Endothelial cell of umbilical vein (primary cell): ENCODE measurements at regions not wholly inside any gene's neighbourhood (a gene's known extent, or its start where the extent isn't known, plus 50 kb on each side); places are given as distances from the start of the nearest gene placed in this dataset.

Experiments used
- BruUV-seq: library from RNA; stranded (reverse); fragments of 400-500 nt; replicated peaks from 2 replicates; lab custom pipeline; 2021; lab: Mats Ljungman, UMichigan
- CTCF ChIA-PET: fragments of 300-600, 350-600 bp; sonication (Branson Sonifier 250); formaldehyde crosslinking; loops from one replicate; lab custom pipeline; 2021; ENCODE audit warnings: antibody characterized with exemption, inconsistent platforms; lab: Charles Lee
- POLR2A ChIA-PET: fragments of 300-600, 350-600 bp; sonication (Branson Sonifier 250); formaldehyde crosslinking; loops from one replicate; lab custom pipeline; 2021; ENCODE audit warnings: antibody characterized with exemption, inconsistent platforms; lab: Charles Lee
- DNase-seq: peaks from one replicate; pipeline ENCODE4 v3.0.0-alpha.2; 2011; ENCODE audit warnings: low read depth, low spot score
- FAIRE-seq: peaks from 2 replicates; lab custom pipeline; 2011; peaks lifted over from hg19 to GRCh38; lab: Jason Lieb, UNC
- H2AFZ ChIP-seq: 2 replicates; pipeline ENCODE4 v1.6.0; 2012; ENCODE audit warnings: low read depth, low read length, control low read depth, inconsistent platforms
- H3K27ac ChIP-seq: 2 replicates; pipeline ENCODE4 v1.5.1; 2011; ENCODE audit warnings: low read depth, mild to moderate bottlenecking, control low read depth, low read length, moderate library complexity; ENCODE audit not compliant: insufficient read depth
- H3K27me3 ChIP-seq, 2 experiments: 2 replicates each; pipeline versions ENCODE4 v1.6.0 to v1.6.1; 2011; ENCODE audit warnings: low read length in 2 of 2, mixed read lengths in 1 of 2; ENCODE audit not compliant: control insufficient read depth in 2 of 2, insufficient read depth in 2 of 2
- H3K36me3 ChIP-seq, 2 experiments: 2 replicates in 1 of 2; 3 replicates in 1 of 2; pipeline ENCODE4 v1.5.1; 2011; ENCODE audit warnings: low read length in 2 of 2, mild to moderate bottlenecking in 1 of 2, moderate library complexity in 1 of 2; ENCODE audit not compliant: control insufficient read depth in 2 of 2, insufficient read depth in 2 of 2; ENCODE audit errors: extremely low read depth in 1 of 2
- H3K4me1 ChIP-seq: 3 replicates; pipeline ENCODE4 v1.5.1; 2011; ENCODE audit warnings: mild to moderate bottlenecking, low read length; ENCODE audit not compliant: control insufficient read depth, insufficient read depth; ENCODE audit errors: extremely low read depth
- H3K4me2 ChIP-seq: 2 replicates; pipeline ENCODE4 v1.6.1; 2011; ENCODE audit warnings: low read length, control low read depth, mixed read lengths; ENCODE audit not compliant: insufficient read depth
- H3K4me3 ChIP-seq, 3 experiments: fragments of 200-600 bp in 1 of 3; sonication (generic), shearing (Covaris generic) in 1 of 3; replicated peaks in 1 of 3; 2 replicates each; pipeline ENCODE4 v1.5.1; 2011 to 2016; ENCODE audit warnings: control low read depth in 3 of 3, low read length in 3 of 3, mild to moderate bottlenecking in 2 of 3, inconsistent platforms in 1 of 3, low read depth in 1 of 3, moderate library complexity in 1 of 3; ENCODE audit not compliant: insufficient read depth in 1 of 3
- H3K79me2 ChIP-seq: 2 replicates; pipeline ENCODE4 v1.6.0; 2012; ENCODE audit warnings: low read length, inconsistent platforms; ENCODE audit not compliant: control insufficient read depth, insufficient read depth
- H3K9ac ChIP-seq: replicated peaks from 2 replicates; pipeline ENCODE3; 2011; ENCODE audit warnings: low read length, control low read depth; ENCODE audit not compliant: insufficient read depth; ENCODE audit errors: extremely low read depth
- H3K9me1 ChIP-seq: replicated peaks from 3 replicates; pipeline ENCODE4 v1.6.0; 2011; ENCODE audit warnings: mild to moderate bottlenecking, low read length; ENCODE audit not compliant: control insufficient read depth, insufficient read depth; ENCODE audit errors: extremely low read depth
- H3K9me3 ChIP-seq: replicated peaks from 2 replicates; pipeline ENCODE4 v1.5.1; 2012; ENCODE audit warnings: low read length, inconsistent platforms; ENCODE audit not compliant: control insufficient read depth, insufficient read depth
- H4K20me1 ChIP-seq: replicated peaks from 2 replicates; pipeline ENCODE3; 2011; ENCODE audit warnings: mild to moderate bottlenecking, low read length; ENCODE audit not compliant: control insufficient read depth, insufficient read depth; ENCODE audit errors: extremely low read depth
- CTCF ChIP-seq, 2 donors: IDR thresholded peaks; 1 replicate in 1 of 2; 2 replicates in 1 of 2; pipeline ENCODE4 v1.5.1; 2011; ENCODE audit warnings: low read length in 2 of 2, mild to moderate bottlenecking in 2 of 2, moderate library complexity in 2 of 2, control low read depth in 1 of 2, inconsistent platforms in 1 of 2, low read depth in 1 of 2; ENCODE audit not compliant: insufficient read depth in 1 of 2; ENCODE audit errors: extremely low read depth in 1 of 2
- EZH2 ChIP-seq: IDR thresholded peaks from 2 replicates; pipeline ENCODE4 v1.6.1; 2012; ENCODE audit warnings: borderline replicate concordance, low read depth, mild to moderate bottlenecking, moderate library complexity, low read length, inconsistent platforms; ENCODE audit not compliant: severe bottlenecking
- FOS ChIP-seq: IDR thresholded peaks from 2 replicates; pipeline ENCODE4 v1.6.1; 2011; ENCODE audit warnings: mild to moderate bottlenecking, low read length, moderate library complexity, borderline replicate concordance; ENCODE audit not compliant: insufficient read depth
- GATA2 ChIP-seq: IDR thresholded peaks from 2 replicates; pipeline ENCODE4 v1.7.0; 2011; ENCODE audit warnings: low read depth, mild to moderate bottlenecking, moderate library complexity, mixed read lengths, low read length; ENCODE audit not compliant: insufficient read length, insufficient read depth
- JUN ChIP-seq: IDR thresholded peaks from 2 replicates; pipeline ENCODE4 v1.6.1; 2011; ENCODE audit warnings: borderline replicate concordance, low read depth; ENCODE audit not compliant: insufficient read length, insufficient read depth
- MYC ChIP-seq: IDR thresholded peaks from one replicate; pipeline ENCODE4 v1.6.1; 2011; ENCODE audit warnings: mild to moderate bottlenecking, low read depth, low read length
- POLR2A ChIP-seq: IDR thresholded peaks from 2 replicates; pipeline ENCODE4 v1.6.1; 2012; ENCODE audit warnings: low read depth, mild to moderate bottlenecking, control low read depth, low read length
- POLR2AphosphoS5 ChIP-seq: IDR thresholded peaks from 2 replicates; pipeline ENCODE4 v1.6.1; 2012; ENCODE audit warnings: low read depth, mild to moderate bottlenecking, control low read depth, low read length, moderate library complexity; ENCODE audit not compliant: insufficient read depth
- dilution Hi-C: fragments of 300-500 bp; cut with MboI; formaldehyde crosslinking; loops from one replicate; pipeline ENCODE4 v1.15.0; 2019; ENCODE audit warnings: low sequenced_read_pairs; ENCODE audit not compliant: extremely low pct_ligation_motif_present
- intact Hi-C: fragments of 100-400 bp; cut with micrococcal nuclease; formaldehyde crosslinking; loops from one replicate; pipeline ENCODE4 v1.10.0; 2022
- TF ChIP-seq, protein P1 (sequence below): IDR thresholded peaks from 2 replicates; pipeline ENCODE4 v1.6.1; 2011; ENCODE audit not compliant: insufficient read depth, insufficient read length

DNA sequence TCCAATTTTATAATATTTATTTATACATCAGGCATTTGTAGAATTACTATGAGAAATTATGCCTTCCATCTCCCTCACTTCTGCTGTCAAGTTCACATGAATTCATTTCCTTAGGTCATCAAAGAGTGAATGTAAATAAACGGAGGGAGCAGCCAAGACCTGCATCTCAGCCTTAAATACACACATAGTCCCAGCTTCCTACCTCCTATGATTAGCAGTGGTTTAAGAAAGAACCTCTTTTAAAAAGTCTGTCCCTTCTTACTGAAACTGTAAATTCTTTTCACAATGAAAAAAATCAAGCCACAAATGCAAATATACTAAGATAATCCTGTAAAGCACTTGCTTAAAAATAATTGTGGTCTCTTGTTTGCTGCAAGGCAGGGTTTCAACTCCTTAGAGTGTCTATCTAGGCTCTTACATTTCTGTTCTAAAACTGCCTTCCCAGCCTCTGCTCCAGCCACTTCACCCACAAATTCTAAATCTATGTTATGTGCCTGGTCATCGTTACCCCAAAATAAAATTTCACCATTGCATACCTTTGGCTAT is 532.7 kb upstream of the FSHR start:
- H3K36me3 ChIP-seq, result no peaks in the 10 kb centered on the region
- no peak overlapping the region for H3K4me2 ChIP-seq
- POLR2A ChIA-PET, result no interaction called here
- no peak for DNase-seq
- no peak overlapping the region for H3K4me3 ChIP-seq
- no peaks in the 10 kb centered on the region for H3K4me1 ChIP-seq
- CTCF ChIA-PET, result no interaction called here
- TF ChIP-seq POLR2A, result no peak
- TF ChIP-seq POLR2AphosphoS5, result no peak
- TF ChIP-seq MYC, result no peak
- TF ChIP-seq, protein P1, sequence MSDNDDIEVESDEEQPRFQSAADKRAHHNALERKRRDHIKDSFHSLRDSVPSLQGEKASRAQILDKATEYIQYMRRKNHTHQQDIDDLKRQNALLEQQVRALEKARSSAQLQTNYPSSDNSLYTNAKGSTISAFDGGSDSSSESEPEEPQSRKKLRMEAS, result no peak
- TF ChIP-seq JUN, result no peak
- no peak for TF ChIP-seq CTCF (IDR thresholded peaks at IDR 0.05; ENCODE audit: extremely low read depth in 1 of 2, insufficient read depth in 1 of 2, low read depth in 1 of 2, low read length in 2 of 2)
- TF ChIP-seq FOS, result no peak
- no peak for TF ChIP-seq GATA2
- no peak for TF ChIP-seq EZH2
- dilution Hi-C loops, result no loop called here
- H3K9me1 ChIP-seq, result no peaks in the 10 kb centered on the region
- no peaks in the 10 kb centered on the region for H3K9me3 ChIP-seq
- no peaks in the 10 kb centered on the region for H3K27me3 ChIP-seq
- no peaks in the 10 kb centered on the region for H3K79me2 ChIP-seq
- no peak overlapping the region for H3K27ac ChIP-seq
- intact Hi-C loops, result no loop called here
- no peak overlapping the region for H2AFZ ChIP-seq
- FAIRE-seq, result no peak
- no peak overlapping the region for H3K9ac ChIP-seq
- no TSS peak for BruUV-seq
- no peaks in the 10 kb centered on the region for H4K20me1 ChIP-seq
